Astrocyte (in vitro differentiated cells and primary cell): ENCODE measurements at regions not wholly inside any gene's neighbourhood (a gene's known extent, or its start where the extent isn't known, plus 50 kb on each side); places are given as distances from the start of the nearest gene placed in this dataset.

Experiments used
- DNase-seq: peaks from one replicate; pipeline ENCODE4 v3.0.0-alpha.2; 2010; ENCODE audit warnings: low read depth
- FAIRE-seq: peaks from 2 replicates; lab custom pipeline; 2011; peaks lifted over from hg19 to GRCh38; lab: Jason Lieb, UNC
- H2AFZ ChIP-seq: 2 replicates; pipeline ENCODE4 v1.6.0; 2012; ENCODE audit warnings: low read depth, low read length, inconsistent platforms
- H3K27ac ChIP-seq: 2 replicates; pipeline ENCODE4 v1.5.1; 2011; ENCODE audit warnings: low read depth, low read length, inconsistent platforms
- H3K27me3 ChIP-seq: 2 replicates; pipeline ENCODE4 v1.6.0; 2011; ENCODE audit warnings: low read length, inconsistent platforms; ENCODE audit not compliant: insufficient read depth
- H3K36me3 ChIP-seq: 2 replicates; pipeline ENCODE4 v1.5.1; 2011; ENCODE audit warnings: low read length, inconsistent platforms; ENCODE audit not compliant: insufficient read depth
- H3K4me1 ChIP-seq: 2 replicates; pipeline ENCODE4 v1.5.1; 2011; ENCODE audit warnings: low read length, inconsistent platforms; ENCODE audit not compliant: insufficient read depth
- H3K4me2 ChIP-seq: 2 replicates; pipeline ENCODE4 v1.6.0; 2012; ENCODE audit warnings: low read length, inconsistent platforms
- H3K4me3 ChIP-seq: 2 replicates; pipeline ENCODE4 v1.5.1; 2011; ENCODE audit warnings: low read depth, mild to moderate bottlenecking, low read length, inconsistent platforms; ENCODE audit not compliant: insufficient read depth
- H3K79me2 ChIP-seq: 2 replicates; pipeline ENCODE4 v1.6.0; 2012; ENCODE audit warnings: mild to moderate bottlenecking, low read length, inconsistent platforms; ENCODE audit not compliant: insufficient read depth
- H3K9ac ChIP-seq: 2 replicates; pipeline ENCODE4 v1.6.0; 2012; ENCODE audit warnings: mild to moderate bottlenecking, low read length, inconsistent platforms
- H3K9me3 ChIP-seq: 2 replicates; pipeline ENCODE4 v1.5.1; 2012; ENCODE audit warnings: low read depth, mild to moderate bottlenecking, low read length, inconsistent platforms; ENCODE audit not compliant: insufficient read depth
- H4K20me1 ChIP-seq: 2 replicates; pipeline ENCODE4 v1.6.0; 2012; ENCODE audit warnings: low read length, inconsistent platforms; ENCODE audit not compliant: insufficient read depth
- H3K27ac Mint-ChIP-seq: one replicate; pipeline ENCODE4 v1.8.0; 2021; ENCODE audit warnings: mild to moderate bottlenecking, mixed read lengths; ENCODE audit not compliant: unreplicated experiment
- H3K27me3 Mint-ChIP-seq: one replicate; pipeline ENCODE4 v1.8.0; 2021; ENCODE audit warnings: low read depth, mixed read lengths; ENCODE audit not compliant: unreplicated experiment
- H3K36me3 Mint-ChIP-seq: one replicate; pipeline ENCODE4 v1.8.0; 2021; ENCODE audit warnings: low read depth, mixed read lengths; ENCODE audit not compliant: unreplicated experiment
- H3K4me1 Mint-ChIP-seq: one replicate; pipeline ENCODE4 v1.8.0; 2021; ENCODE audit warnings: low read depth, mixed read lengths; ENCODE audit not compliant: unreplicated experiment
- H3K4me3 Mint-ChIP-seq: one replicate; pipeline ENCODE4 v1.8.0; 2021; ENCODE audit warnings: mild to moderate bottlenecking, moderate library complexity, mixed read lengths; ENCODE audit not compliant: unreplicated experiment
- H3K9me3 Mint-ChIP-seq: one replicate; pipeline ENCODE4 v1.8.0; 2021; ENCODE audit warnings: mild to moderate bottlenecking, mixed read lengths; ENCODE audit not compliant: unreplicated experiment
- CTCF ChIP-seq: IDR thresholded peaks from 2 replicates; pipeline ENCODE4 v1.5.1; 2011; ENCODE audit warnings: low read depth, mild to moderate bottlenecking, inconsistent platforms, low read length, moderate library complexity; ENCODE audit not compliant: insufficient read depth
- EZH2 ChIP-seq: IDR thresholded peaks from 2 replicates; pipeline ENCODE4 v1.6.1; 2012; ENCODE audit warnings: mild to moderate bottlenecking, low read length, inconsistent platforms; ENCODE audit not compliant: insufficient read depth

GRCh38 chr3:177430653-177431052 is 233.4 kb upstream of the TBL1XR1 start:
- H2AFZ ChIP-seq, result no peak overlapping the region

GRCh38 chr3:177431525-177432176 is 234.4 kb upstream of the TBL1XR1 start:
- FAIRE-seq, result no peak
- TF ChIP-seq CTCF (no peak), EZH2 (no peak)
- Histone ChIP-seq H3K79me2 (no peaks in the 10 kb centered on the region), H3K36me3 (no peaks in the 10 kb centered on the region), H4K20me1 (no peaks in the 10 kb centered on the region), H3K27me3 (no peaks in the 10 kb centered on the region), H3K4me1 (peaks cover 6% of the 10 kb centered on the region), H3K27ac (no peak overlapping the region), H3K4me2 (no peak overlapping the region), H3K4me3 (no peak overlapping the region), H2AFZ (no peak overlapping the region), H3K9ac (no peak overlapping the region), H3K9me3 (no peaks in the 10 kb centered on the region)
- Mint-ChIP-seq H3K9me3 (peaks cover 5% of the 10 kb centered on the region), H3K4me1 (peaks cover 12% of the 10 kb centered on the region), H3K4me3 (no peak overlapping the region), H3K27me3 (no peaks in the 10 kb centered on the region), H3K36me3 (no peaks in the 10 kb centered on the region), H3K27ac (no peak overlapping the region)
- DNase-seq, result no peak

More at GRCh38 chr3:177430653-177431052, 233.4 kb upstream of the TBL1XR1 start:
- peaks cover 6% of the 10 kb centered on the region for H3K4me1 ChIP-seq
- no peaks in the 10 kb centered on the region for H3K36me3 Mint-ChIP-seq
- no peaks in the 10 kb centered on the region for H3K79me2 ChIP-seq
- no peaks in the 10 kb centered on the region for H3K27me3 Mint-ChIP-seq
- peaks cover 12% of the 10 kb centered on the region for H3K4me1 Mint-ChIP-seq
- no peak overlapping the region for H3K4me3 ChIP-seq
- H3K4me2 ChIP-seq, result no peak overlapping the region
- H3K4me3 Mint-ChIP-seq, result no peak overlapping the region
- H3K9me3 Mint-ChIP-seq, result peaks cover 7% of the 10 kb centered on the region
- TF ChIP-seq EZH2, result no peak
- no peak overlapping the region for H3K27ac ChIP-seq
- no peaks in the 10 kb centered on the region for H3K36me3 ChIP-seq
- H3K9me3 ChIP-seq, result no peaks in the 10 kb centered on the region
- no peak for DNase-seq
- FAIRE-seq, result no peak
- no peak overlapping the region for H3K9ac ChIP-seq
- no peaks in the 10 kb centered on the region for H4K20me1 ChIP-seq
- H3K27ac Mint-ChIP-seq, result no peak overlapping the region
- H3K27me3 ChIP-seq, result no peaks in the 10 kb centered on the region

- Histone ChIP-seq H3K4me1 (peaks cover under 1% of the 10 kb centered on the region), H3K36me3 (no peaks in the 10 kb centered on the region), H3K4me3 (no peak overlapping the region), H3K9me3 (no peaks in the 10 kb centered on the region), H3K27me3 (no peaks in the 10 kb centered on the region), H3K27ac (no peak overlapping the region), H3K79me2 (no peaks in the 10 kb centered on the region), H3K9ac (no peak overlapping the region), H3K4me2 (no peak overlapping the region), H2AFZ (no peak overlapping the region), H4K20me1 (no peaks in the 10 kb centered on the region)
- no peaks in the 10 kb centered on the region for H3K36me3 Mint-ChIP-seq
- no peaks in the 10 kb centered on the region for H3K4me1 Mint-ChIP-seq
- H3K27ac Mint-ChIP-seq, result no peak overlapping the region
- H3K27me3 Mint-ChIP-seq, result no peaks in the 10 kb centered on the region
- peaks cover 2% of the 10 kb centered on the region for H3K9me3 Mint-ChIP-seq
- FAIRE-seq (no peak), DNase-seq (no peak)
- TF ChIP-seq EZH2 (no peak), CTCF (no peak)
- no peak overlapping the region for H3K4me3 Mint-ChIP-seq
Measured at GRCh38 chr3:177435301-177435700, 238.0 kb upstream of the TBL1XR1 start.
